NCI-H1417 treated with DMSO at 0.1 percent for 48 hours (cell line): ENCODE measurements at regions not wholly inside any gene's neighbourhood (a gene's known extent, or its start where the extent isn't known, plus 50 kb on each side); places are given as distances from the start of the nearest gene placed in this dataset.
"Not testable (repeated sequence)": the region's sequence is repeated elsewhere in the genome, so short reads cannot be mapped to it uniquely, and the experiment has no call there.

Source experiments
- DNase-seq: peaks from one replicate; lab custom pipeline; 2025; lab: John Stamatoyannopoulos, UW

DNA sequence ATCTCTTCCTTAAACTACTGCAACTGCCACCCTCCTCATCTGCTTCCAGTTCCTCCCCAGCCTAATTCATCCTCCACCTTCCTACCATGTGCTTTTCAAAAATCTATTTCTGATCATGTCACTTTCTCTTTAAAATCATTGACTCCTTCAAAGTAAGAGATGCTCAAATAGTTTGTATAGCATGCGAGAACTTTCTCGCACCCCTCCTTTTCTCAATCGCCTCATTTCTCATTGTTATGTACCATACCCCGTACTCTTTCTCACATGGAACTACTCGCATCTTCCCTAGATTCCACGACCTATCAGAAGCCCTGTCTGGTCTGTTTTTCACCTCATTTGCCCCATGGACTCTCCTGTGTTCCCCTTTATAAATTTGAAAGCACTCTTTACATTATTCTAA lies 238.2 kb downstream of the NRIP1 start:
- no peak for DNase-seq

DNA sequence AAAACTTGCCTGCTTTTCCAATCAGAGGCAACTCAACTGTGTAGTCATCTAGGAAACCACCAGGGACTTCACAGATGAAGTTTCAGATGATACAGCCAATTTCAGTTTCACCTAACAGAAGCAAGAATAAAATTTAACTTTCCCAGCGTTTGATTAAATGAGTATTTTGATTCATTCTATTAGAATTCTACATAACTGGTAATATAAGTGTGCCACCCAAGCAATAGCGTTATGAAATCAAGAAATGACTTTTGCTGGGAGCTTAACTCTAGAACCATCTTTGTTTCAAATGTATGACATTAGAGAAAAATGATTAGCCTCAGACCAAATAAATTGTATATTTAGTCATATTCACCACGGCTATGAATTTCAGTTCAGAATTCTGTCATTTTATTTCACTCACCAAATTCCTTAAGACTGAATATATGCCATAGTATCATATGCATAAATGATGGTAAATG lies 239.3 kb downstream of the NRIP1 start:
- DNase-seq: no peak

DNA sequence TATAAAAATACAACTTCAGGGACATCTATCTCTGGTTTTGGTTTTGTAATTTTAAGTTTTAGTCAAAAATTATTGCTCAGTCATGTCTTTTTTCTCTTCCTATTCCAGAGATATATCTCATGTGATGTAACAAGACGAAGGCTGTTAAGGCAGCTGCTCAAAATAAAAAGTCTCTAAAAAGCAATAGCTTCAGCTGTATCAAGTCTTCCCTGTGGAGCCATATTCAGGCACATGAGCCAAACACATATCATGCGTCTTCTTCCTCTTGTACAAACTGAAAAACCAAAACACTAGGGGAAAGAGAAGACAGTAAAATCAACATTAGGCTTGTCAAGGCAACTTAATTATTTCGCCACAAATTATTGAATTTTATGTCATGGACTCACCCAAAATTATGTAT lies 240.7 kb downstream of the NRIP1 start:
- DNase-seq: no peak

DNA sequence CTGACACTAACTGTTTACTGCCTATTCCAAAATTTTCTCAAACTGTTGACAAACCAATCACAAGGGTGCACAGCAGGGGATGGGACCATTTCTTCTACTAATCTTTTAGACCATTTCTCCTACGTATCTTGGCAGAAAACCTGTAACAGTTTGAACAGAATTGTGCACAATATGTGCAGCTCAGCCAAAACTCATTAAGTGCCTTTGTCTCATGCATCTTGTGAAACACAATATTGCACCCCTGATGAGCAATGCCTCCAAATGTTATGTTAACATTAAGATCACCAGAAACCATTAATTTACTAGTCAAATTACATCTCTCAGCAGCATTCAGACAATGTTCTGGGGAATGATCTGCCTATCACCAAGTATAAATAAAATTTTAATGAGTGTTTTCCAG lies 247.5 kb downstream of the NRIP1 start:
- DNase-seq: peak; percentile 62

DNA sequence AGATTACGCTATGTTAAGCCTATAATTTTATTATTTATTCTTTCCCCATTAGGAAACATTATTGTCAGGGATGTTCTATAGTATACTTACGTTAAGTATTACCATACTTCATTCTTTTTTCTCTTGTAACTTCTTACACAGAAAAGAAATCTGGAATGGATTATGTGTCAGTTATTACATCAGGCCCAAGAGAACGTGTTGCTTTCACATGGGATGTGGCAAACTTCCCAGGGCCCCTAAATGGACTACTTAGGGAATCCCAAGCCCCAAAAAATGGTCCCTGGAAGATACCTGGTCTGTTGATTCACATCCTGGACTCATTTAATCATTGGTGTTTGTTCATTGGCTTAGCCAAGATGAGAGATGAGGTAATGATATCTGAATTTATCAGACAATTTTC lies 249.8 kb downstream of the NRIP1 start:
- DNase-seq: no peak

DNA sequence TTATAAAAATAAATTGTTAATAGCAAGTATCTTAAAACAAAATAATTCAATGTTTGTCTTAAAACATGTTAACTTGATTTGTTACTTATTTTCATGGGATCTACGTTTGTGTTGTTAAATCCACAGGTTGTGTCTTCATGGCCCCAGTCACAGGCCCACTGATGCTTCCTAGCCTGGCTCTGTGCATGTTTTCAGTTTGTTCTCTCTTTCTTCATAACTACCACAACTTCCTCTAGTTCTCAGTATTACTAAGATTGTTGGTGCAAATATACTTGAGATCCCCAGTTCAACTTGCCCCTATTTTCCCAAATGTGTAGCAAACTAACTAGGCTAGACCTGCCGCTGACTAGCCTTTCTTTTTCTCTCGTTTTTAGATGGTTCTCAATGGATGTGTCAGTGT lies 250.5 kb downstream of the NRIP1 start:
- no peak for DNase-seq

DNA sequence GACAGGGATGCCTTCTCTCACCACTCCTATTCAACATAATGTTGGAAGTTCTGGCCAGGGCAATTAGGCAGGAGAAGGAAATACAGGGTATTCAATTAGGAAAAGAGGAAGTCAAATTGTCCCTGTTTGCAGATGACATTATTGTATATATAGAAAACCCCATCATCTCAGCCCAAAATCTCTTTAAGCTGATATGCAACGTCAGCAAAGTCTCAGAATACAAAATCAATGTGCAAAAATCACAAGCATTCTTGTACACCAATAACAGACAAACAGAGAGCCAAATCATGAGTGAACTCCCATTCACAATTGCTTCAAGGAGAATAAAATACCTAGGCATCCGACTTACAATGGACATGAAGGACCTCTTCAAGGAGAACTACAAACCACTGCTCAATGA lies 258.1 kb upstream of the SAMSN1 start:
- not testable (repeated sequence) for DNase-seq

DNA sequence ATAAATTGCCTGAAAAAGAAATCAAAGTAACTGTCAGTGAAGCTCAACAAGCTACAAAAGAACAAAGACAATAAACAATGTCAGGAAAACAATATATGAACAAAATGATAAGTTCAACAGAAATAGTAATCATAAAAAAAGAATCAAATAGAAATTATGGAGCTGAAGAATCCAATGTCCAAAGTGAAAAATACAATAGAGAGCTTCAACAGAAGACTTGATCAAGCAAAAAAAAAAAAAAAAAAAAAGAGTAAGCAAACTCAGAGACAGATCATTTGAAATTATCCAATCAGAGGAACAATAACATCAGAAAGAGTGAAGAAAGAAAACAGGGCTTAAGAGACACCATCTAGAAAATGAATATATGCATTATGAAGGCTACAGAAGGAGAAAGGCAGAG lies 251.4 kb upstream of the SAMSN1 start:
- DNase-seq: no peak

DNA sequence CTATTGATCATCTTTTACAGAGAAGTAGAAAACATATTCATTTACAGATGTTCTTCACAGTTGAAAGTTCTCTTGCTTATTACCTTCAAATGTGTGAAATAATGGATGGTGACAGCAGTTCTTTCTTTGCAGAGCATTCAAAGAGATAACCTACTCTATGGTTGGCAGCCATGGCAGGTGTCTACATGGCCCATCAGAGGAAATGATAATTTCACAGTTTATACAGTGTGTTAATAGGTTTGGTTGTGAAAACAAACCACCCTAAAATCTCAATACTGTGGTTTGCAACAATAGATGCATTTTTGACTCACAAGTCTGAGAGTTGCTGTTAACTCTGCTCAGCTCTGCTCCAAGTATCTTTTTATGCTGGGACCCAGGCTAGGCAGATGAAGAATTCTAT lies 241.2 kb upstream of the SAMSN1 start:
- DNase-seq: no peak

DNA sequence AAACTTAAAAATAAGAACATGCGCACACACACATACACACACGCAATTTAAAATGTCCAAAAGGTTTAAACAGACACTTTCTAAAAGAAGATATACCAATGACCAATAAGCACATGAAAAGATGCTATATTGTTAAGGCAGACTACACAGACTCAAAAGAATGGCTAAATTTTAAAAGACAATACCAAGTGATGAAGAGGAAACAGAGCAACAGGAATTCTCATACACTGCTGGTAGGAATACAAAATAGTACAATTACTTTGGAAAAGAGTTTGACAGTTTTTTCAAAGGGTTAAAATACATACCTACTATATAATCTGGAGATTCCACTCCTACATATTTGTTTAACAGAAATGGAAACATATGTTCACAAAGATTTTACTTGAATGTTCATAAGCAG lies 239.6 kb upstream of the SAMSN1 start:
- DNase-seq: no peak

DNA sequence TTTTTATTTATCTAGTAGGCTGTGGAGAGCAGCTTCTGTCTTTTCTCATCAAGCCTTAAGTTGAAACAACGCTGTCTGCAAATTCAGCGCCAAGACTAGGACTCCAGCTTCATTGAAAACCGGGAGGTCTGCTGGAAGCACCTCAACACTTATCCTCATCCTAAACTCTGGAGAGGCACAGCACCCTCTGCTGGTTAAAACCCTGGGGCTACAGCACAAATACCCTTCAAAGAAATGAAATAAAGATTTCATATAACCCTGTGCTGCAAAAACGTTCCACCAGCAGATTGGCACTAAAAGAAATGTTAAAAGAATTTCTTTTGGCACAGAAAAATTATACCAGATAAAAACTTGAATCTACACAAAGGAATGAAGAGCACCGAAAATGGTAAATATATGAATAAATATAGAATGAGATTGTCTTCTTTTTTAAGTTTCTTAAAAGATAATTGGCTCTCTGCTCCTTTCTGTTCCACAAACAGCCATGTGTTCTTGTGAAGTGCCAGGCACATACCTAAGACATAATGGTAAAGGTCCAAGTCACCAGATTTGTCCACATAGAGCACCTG lies 227.7 kb upstream of the SAMSN1 start:
- no peak for DNase-seq

DNA sequence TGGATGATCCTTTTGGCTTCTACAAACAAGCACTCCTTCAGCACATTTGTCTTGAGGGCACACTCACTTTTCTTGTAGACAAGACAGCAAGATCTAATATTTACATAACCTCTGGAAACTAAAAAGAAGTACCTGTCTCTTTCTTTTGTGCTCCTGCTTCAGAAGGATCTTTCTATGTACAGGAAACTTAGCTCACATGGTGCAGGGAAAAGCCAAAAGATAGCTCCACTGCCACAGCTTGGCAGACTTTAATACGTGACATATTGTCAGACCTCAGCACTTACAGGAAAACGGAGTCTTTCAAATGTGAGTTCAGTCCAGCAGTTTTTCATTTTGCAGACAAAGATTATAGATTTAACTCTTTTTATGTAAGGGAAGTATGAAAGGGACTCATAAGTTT lies 225.5 kb upstream of the SAMSN1 start:
- DNase-seq: no peak

DNA sequence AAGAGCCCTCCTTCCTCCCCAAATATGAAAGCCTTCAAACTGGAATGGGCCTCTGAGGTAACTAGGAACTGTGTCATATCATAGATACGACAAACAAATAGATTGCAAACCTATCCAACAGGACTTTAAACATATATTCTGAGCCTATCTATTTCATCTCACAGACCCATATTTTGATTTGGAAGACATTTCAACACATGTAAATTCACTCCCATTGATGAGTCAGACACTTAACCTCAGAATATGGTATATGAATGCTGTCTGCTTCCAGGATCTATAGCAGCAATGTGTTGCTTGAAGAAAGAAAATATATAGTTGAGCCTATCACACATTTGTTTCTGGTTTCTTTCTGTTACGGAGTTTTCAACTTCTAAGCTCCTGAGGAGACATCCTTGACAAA lies 221.9 kb upstream of the SAMSN1 start:
- DNase-seq: no peak

DNA sequence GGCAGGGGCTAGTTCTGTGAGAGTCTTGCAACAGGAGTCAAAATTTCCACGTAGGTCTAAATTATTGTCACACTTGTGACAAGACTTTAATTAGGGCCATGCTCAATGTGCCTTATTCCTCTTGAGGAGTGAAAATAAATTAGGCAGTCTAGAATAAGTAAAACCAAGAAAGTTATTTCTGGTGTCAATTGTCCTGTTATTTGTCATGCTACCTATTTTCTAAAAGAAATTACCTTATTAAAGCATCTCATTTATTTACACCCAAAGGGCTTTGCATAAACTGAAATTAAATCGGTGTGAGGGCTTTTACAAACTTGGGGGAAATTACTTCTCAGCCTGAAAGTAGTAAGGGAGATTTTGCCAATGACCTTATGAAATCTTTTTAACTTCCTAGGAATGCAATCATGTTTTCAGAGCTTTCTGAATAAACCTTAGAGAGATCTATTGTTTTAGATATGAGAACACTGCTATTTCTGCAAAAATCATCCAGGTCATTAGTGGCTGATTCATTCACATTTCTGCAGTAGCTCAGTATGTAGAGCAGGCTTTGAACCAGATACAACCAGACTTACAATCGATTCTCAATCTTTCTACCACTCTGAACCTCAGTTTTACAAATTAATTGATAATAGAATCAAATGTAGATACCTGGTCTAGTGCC lies 221.2 kb upstream of the SAMSN1 start:
- DNase-seq: no peak

DNA sequence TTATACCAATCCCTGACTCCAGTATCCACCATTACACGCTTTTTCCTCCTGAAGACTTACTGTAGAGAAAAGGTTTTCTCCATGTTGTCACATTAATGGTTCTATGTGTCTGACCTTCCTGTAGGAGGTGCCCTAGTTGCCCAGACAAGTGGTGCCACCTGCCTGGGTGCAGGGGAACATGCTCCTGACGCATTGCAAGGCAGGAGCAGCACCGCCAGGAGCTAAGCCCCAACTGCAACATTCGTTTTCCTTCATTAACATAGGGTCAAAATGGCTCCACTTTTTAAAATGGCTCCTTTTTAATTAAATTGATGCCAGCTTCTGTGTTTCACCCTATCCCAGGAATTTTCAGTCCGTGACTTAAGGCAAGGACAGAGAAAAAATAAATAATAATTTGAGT lies 220.1 kb upstream of the SAMSN1 start:
- DNase-seq: no peak

DNA sequence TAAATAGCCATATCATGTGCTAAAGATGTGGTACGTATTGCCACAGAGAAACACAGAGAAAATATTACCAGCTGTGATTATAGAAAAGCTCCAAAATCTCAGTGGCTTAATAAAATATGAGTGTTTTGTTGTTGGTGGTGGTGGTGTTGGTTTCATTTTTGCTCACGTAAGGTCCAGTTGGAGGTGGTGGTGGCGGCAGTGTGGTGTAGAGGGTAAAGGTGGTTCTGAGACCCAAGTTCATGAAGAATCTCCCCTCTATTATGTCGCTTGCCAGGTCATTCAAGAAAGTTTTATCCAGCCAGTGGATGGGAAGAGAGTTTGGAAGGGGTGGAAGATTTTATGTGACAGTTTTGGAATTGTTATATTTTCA lies 217.6 kb upstream of the SAMSN1 start:
- no peak for DNase-seq

DNA sequence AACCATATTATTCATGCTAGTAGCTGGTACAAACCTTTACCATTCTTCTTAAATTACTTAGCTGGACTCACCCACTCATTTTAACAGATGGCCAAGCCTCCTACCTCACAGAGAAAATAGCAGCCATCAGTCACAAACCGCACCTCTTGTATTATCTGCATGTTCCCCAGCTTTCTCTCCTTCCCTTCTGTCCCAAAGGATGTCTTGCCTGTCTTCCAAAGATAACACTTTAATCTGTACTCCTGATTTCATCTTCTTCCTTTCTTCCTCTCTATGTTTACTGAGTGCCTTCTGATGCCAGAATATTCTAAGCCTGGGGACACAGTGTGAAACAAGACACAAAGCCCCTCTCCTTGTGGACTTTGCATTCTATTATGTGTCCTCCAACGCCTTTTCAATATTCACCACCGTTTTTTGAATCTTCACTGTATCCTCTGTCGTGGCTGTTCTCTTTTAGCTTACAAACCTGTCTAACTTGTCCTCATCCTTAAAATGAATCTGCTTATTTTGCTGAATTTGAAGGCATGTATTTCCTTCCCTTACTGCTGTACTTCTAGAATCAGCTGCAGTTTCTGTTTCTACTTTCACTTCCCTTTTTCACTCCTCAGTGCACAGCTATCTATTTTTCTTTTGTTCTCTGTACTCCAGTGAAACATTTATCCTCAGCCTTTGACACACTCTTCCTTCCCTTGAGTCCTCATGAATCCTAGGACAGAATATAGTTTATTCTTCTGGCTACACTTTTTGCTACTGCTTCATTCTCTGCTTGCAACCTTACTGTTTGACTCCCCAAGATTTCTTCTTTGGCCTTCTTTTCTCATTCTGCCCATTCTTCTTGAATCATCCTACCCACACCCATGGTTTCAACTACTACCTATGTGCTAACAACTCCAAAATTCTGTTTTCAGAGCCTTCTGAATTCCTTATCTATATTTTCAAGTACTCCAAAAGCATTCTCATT lies 216.9 kb upstream of the SAMSN1 start:
- DNase-seq: no peak

DNA sequence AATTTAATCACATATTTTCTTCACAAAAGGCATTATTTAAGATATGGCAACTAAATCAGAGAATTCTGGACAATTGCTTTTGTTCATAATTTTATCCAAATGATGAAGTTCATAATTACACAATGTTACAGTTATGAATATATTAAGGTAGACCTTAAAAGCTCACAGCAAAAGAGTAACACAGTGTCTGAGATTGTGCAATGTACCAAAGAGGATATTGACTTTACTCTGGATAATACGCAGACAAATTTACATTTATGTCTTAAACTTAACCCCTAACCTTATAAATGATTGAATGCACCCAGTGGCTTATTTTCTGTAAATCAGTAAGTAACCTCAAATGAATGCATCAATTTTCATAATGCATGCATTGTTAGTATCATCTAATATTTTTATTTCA lies 216.2 kb upstream of the SAMSN1 start:
- DNase-seq: no peak

DNA sequence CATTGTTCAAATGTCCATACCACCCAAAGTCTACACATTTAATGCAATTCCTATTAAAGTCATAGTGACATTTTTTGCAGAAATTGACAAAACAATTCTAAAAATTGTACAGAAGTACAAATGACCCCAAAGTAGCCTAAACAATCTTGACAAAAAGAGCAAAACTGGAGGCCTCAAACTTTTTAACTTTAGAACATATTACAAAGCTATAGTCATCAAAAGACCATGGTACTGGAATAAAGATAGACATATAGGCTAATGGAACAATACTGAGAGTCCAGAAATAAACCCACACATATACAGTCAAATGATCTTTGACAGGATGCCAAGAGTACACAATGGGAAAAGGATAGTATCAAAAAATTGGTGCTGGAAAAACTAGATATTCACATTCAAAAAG lies 213.2 kb upstream of the SAMSN1 start:
- DNase-seq: no peak

DNA sequence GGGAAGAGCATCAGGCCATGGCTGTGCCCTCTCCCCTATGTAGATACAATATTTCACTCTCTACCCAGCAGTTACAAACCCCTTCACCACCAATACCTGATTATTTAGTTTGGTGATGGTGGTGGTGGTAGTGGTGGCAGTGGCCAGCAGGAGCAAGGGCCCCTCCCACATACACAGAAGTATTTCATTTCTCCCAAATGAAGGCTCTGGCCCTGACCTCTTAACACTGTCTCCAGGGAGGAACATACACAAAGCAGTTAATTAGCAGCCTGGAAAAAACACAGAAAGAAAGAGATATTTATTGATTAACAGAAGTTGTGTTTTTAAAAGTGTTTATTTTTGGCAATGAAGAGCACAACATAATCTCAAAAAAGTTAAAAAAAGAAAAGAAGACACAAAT lies 212.7 kb upstream of the SAMSN1 start:
- no peak for DNase-seq

DNA sequence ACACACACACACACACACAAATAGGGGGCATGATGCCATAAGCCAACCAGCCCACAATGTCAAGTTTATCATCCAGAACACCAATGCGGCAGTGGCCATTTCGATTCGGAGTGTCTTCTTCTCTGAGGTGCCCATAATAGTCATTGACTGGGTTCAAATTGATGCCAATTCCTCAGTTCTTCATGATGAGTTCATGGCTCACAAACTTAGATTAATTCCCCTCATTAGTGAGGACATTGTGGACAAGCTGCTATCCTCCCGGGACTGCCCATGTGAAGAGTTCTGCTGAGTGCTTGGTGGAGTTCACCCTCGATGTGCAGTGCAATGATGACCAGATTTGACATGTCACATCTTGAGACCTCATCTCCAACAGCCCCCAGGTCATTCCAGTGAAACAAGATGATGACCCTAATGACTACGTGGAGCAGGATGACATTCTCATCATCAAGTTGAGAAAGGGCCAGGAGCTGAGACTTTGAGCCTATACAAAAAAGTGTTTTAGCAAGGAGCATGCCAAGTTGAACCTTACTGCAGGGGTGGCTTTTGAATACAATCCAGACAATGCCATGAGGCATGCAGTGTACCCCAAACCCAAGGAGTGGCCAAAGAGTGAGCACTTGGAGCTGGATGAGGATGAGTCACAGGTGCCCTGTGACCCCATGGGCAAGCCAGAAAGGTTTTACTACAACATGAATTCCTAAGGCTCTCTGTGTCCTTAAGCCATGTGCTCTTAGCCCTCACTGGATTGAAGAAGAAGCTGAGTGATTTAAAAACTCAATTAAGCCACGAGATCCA lies 211.6 kb upstream of the SAMSN1 start:
- DNase-seq: no peak

DNA sequence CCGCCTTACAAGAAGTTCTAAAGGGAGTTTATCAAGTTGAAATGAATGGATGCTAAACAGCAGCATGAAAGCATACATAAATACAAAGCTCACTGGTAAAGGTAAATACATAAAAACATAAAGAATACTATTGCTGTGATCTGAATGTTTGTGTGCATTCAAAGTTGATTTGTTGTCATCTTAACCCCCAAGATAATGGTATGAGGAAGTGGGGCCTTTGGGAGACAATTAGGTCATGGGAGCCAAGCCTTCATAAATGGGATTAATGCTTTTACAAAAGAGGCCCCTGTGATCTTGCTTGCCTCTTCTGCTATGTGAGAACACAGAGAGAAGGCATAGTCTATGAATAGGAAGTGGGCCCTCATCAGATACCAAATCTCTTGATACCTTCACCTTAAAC lies 209.0 kb upstream of the SAMSN1 start:
- no peak for DNase-seq
